HEK293 (cell line): ENCODE measurements at regions not wholly inside any gene's neighbourhood (a gene's known extent, or its start where the extent isn't known, plus 50 kb on each side); places are given as distances from the start of the nearest gene placed in this dataset.
"Not testable (repeated sequence)": the region's sequence is repeated elsewhere in the genome, so short reads cannot be mapped to it uniquely, and the experiment has no call there.

Experiments used
- CTCF ChIP-seq: fragments of 450-650 bp; formaldehyde crosslinking; IDR thresholded peaks from 2 replicates; pipeline ENCODE4 v1.5.1; 2016; ENCODE audit warnings: missing biosample characterization, missing genetic modification characterization
- KLF7 ChIP-seq: fragments of 450-650 bp; formaldehyde crosslinking; IDR thresholded peaks from 2 replicates; pipeline ENCODE4 v1.5.1; 2016; ENCODE audit warnings: missing biosample characterization, missing genetic modification characterization, borderline replicate concordance
- KLF9 ChIP-seq: fragments of 450-650 bp; formaldehyde crosslinking; IDR thresholded peaks from 2 replicates; pipeline ENCODE4 v1.5.1; 2016; ENCODE audit warnings: missing biosample characterization, missing genetic modification characterization, low read depth
- RBAK ChIP-seq: fragments of 450-650 bp; formaldehyde crosslinking; IDR thresholded peaks from 2 replicates; pipeline ENCODE4 v1.5.1; 2016; ENCODE audit warnings: missing biosample characterization, missing genetic modification characterization
- REST ChIP-seq: fragments of 450-650 bp; formaldehyde crosslinking; IDR thresholded peaks from 2 replicates; pipeline ENCODE4 v1.5.1; 2016; ENCODE audit warnings: missing biosample characterization, missing genetic modification characterization
- ZBTB44 ChIP-seq: fragments of 450-650 bp; IDR thresholded peaks from 2 replicates; pipeline ENCODE4 v1.5.1; 2018; ENCODE audit warnings: missing biosample characterization, mild to moderate bottlenecking, missing genetic modification characterization
- ZNF16 ChIP-seq: fragments of 450-650 bp; formaldehyde crosslinking; IDR thresholded peaks from 2 replicates; pipeline ENCODE4 v1.5.1; 2016; ENCODE audit warnings: low read depth, missing biosample characterization, missing genetic modification characterization
- ZNF341 ChIP-seq: fragments of 450-650 bp; formaldehyde crosslinking; IDR thresholded peaks from 2 replicates; pipeline ENCODE4; 2016; ENCODE audit warnings: low read depth, missing biosample characterization, missing genetic modification characterization
- ZNF366 ChIP-seq: fragments of 450-650 bp; formaldehyde crosslinking; conservative IDR thresholded peaks from 2 replicates; pipeline ENCODE4 v1.5.1; 2016; ENCODE audit warnings: missing biosample characterization, missing genetic modification characterization
- ZNF501 ChIP-seq: fragments of 450-650 bp; formaldehyde crosslinking; IDR thresholded peaks from 2 replicates; pipeline ENCODE4 v1.5.1; 2016; ENCODE audit warnings: missing biosample characterization, missing genetic modification characterization
- ZNF548 ChIP-seq: fragments of 450-650 bp; formaldehyde crosslinking; IDR thresholded peaks from 2 replicates; pipeline ENCODE4 v1.5.1; 2016; ENCODE audit warnings: missing biosample characterization, missing genetic modification characterization
- ZNF549 ChIP-seq: fragments of 450-650 bp; IDR thresholded peaks from 2 replicates; pipeline ENCODE4 v1.5.1; 2018; ENCODE audit warnings: missing biosample characterization, missing genetic modification characterization, mild to moderate bottlenecking, inconsistent platforms, moderate library complexity
- ZNF692 ChIP-seq: fragments of 450-650 bp; formaldehyde crosslinking; IDR thresholded peaks from 2 replicates; pipeline ENCODE4 v1.5.1; 2016; ENCODE audit warnings: missing biosample characterization, missing genetic modification characterization

GRCh38 chrX:3875638-3876037, 162.2 kb upstream of the PRKX start:
- TF ChIP-seq ZBTB44 (tag by site-specific recombination); ZNF366 (tag by site-specific recombination); REST; ZNF548 (tag by site-specific recombination); KLF9 (tag by site-specific recombination); ZNF16 (tag by site-specific recombination); CTCF; ZNF549; ZNF501; ZNF341 (tag by site-specific recombination); RBAK; KLF7 (tag by site-specific recombination); ZNF692 (tag by site-specific recombination): not testable (repeated sequence)
